HCT116 (cell line): ENCODE measurements at regions not wholly inside any gene's neighbourhood (a gene's known extent, or its start where the extent isn't known, plus 50 kb on each side); places are given as distances from the start of the nearest gene placed in this dataset.

Experiments
- ATAC-seq: fragments of 200-7000 bp; cut with Tn5 transposase; 2 replicates; pipeline ENCODE4 v1.9.1; 2020; ENCODE audit warnings: mild to moderate bottlenecking, moderate library complexity
- BruUV-seq: library from RNA; stranded (reverse); fragments of 400-500 nt; replicated peaks from 2 replicates; lab custom pipeline; 2021; lab: Mats Ljungman, UMichigan
- CTCF ChIA-PET: fragments of 300-600 bp; sonication (Branson Sonifier 250); formaldehyde crosslinking; loops from one replicate; lab custom pipeline; 2021; ENCODE audit warnings: antibody characterized with exemption; lab: Charles Lee
- POLR2A ChIA-PET: fragments of 300-600, 350-600 bp; sonication (Branson Sonifier 250); formaldehyde crosslinking; loops from one replicate; lab custom pipeline; 2021; ENCODE audit warnings: antibody characterized with exemption; lab: Charles Lee
- RAD21 ChIA-PET, 2 experiments: fragments of 300-600 bp; sonication (Branson Sonifier 250); formaldehyde crosslinking; loops; one replicate each; lab custom pipeline; 2023; ENCODE audit warnings: low total read pairs in 2 of 2; ENCODE audit not compliant: uncharacterized antibody in 2 of 2, unreplicated experiment in 2 of 2, low non-redundant PET in 1 of 2; lab: Charles Lee
- DNase-seq: peaks from one replicate; pipeline ENCODE4 v3.0.0-alpha.2; 2010; ENCODE audit warnings: low read depth, low spot score
- H2AFZ ChIP-seq: fragments of 200-600 bp; shearing (Covaris generic), sonication (generic); 2 replicates; pipeline ENCODE4 v1.6.1; 2017; ENCODE audit warnings: low read depth, mixed run types, mixed read lengths, antibody characterized with exemption, low read length; ENCODE audit not compliant: poor library complexity, severe bottlenecking
- H3K27ac ChIP-seq: 2 replicates; pipeline ENCODE4 v1.5.1; 2012; ENCODE audit warnings: low read depth, low read length
- H3K27me3 ChIP-seq: fragments of 200-600 bp; sonication (generic); 2 replicates; pipeline ENCODE4 v1.6.1; 2016; ENCODE audit warnings: mixed run types, low read length, mixed read lengths; ENCODE audit not compliant: insufficient read depth
- H3K36me3 ChIP-seq, 2 experiments: fragments of 200-500 bp in 1 of 2; fragments of 200-600 bp in 1 of 2; sonication (Bioruptor generic) in 1 of 2; sonication (generic) in 1 of 2; 2 replicates each; pipeline versions ENCODE4 v1.5.1 to v1.6.1; 2014 to 2016; ENCODE audit warnings: low read length in 2 of 2, inconsistent platforms in 1 of 2, mixed read lengths in 1 of 2, mixed run types in 1 of 2; ENCODE audit not compliant: insufficient read depth in 2 of 2, control insufficient read depth in 1 of 2
- H3K4me1 ChIP-seq, 2 experiments: fragments of 200-600 bp in 1 of 2; sonication (generic) in 1 of 2; 2 replicates each; pipeline versions ENCODE4 v1.5.1 to v1.6.1; 2012 to 2017; ENCODE audit warnings: low read length in 2 of 2, inconsistent platforms in 1 of 2, mild to moderate bottlenecking in 1 of 2, mixed read lengths in 1 of 2, mixed run types in 1 of 2, moderate library complexity in 1 of 2; ENCODE audit not compliant: insufficient read depth in 2 of 2, control insufficient read depth in 1 of 2
- H3K4me2 ChIP-seq: fragments of 200-600 bp; sonication (generic); 2 replicates; pipeline ENCODE4 v1.6.1; 2017; ENCODE audit warnings: mixed run types, low read length, mixed read lengths
- H3K4me3 ChIP-seq, 2 experiments: fragments of 200-600 bp in 1 of 2; sonication (generic) in 1 of 2; replicated peaks in 1 of 2; 2 replicates each; pipeline ENCODE4 v1.5.1; 2011 to 2016; ENCODE audit warnings: low read length in 2 of 2, control low read depth in 1 of 2, low read depth in 1 of 2, mild to moderate bottlenecking in 1 of 2, mixed read lengths in 1 of 2, mixed run types in 1 of 2
- H3K79me2 ChIP-seq: fragments of 200-600 bp; sonication (generic); 2 replicates; pipeline ENCODE4 v1.6.1; 2017; ENCODE audit warnings: mild to moderate bottlenecking, mixed run types, low read length, moderate library complexity, mixed read lengths; ENCODE audit not compliant: insufficient read depth
- H3K9ac ChIP-seq: fragments of 200-600 bp; sonication (generic); 2 replicates; pipeline ENCODE4 v1.6.1; 2016; ENCODE audit warnings: low read length, mixed read lengths
- H3K9me2 ChIP-seq: fragments of 200-600 bp; sonication (generic), shearing (Covaris generic); 2 replicates; pipeline ENCODE4 v1.6.1; 2017; ENCODE audit warnings: mixed run types, mild to moderate bottlenecking, moderate library complexity; ENCODE audit not compliant: insufficient read depth
- H3K9me3 ChIP-seq, 2 experiments: fragments of 200-500 bp in 1 of 2; fragments of 200-600 bp in 1 of 2; sonication (Bioruptor generic) in 1 of 2; sonication (generic) in 1 of 2; 2 replicates each; pipeline ENCODE4 v1.6.1; 2014 to 2017; ENCODE audit warnings: low read length in 2 of 2, mixed read lengths in 2 of 2, inconsistent platforms in 1 of 2, low read depth in 1 of 2, mild to moderate bottlenecking in 1 of 2, mixed run types in 1 of 2, moderate library complexity in 1 of 2; ENCODE audit not compliant: control insufficient read depth in 1 of 2, insufficient read depth in 1 of 2
- H4K20me1 ChIP-seq: fragments of 200-600 bp; sonication (generic), shearing (Covaris generic); 2 replicates; pipeline ENCODE4 v1.6.1; 2017; ENCODE audit warnings: mixed run types, mild to moderate bottlenecking, moderate library complexity; ENCODE audit not compliant: insufficient read depth
- CBX3 ChIP-seq: IDR thresholded peaks from 2 replicates; pipeline ENCODE4 v1.6.1; 2012; ENCODE audit warnings: low read depth
- CEBPB ChIP-seq: IDR thresholded peaks from 2 replicates; pipeline ENCODE4 v1.6.1; 2012; ENCODE audit warnings: low read depth
- EZH2phosphoT487 ChIP-seq: fragments of 200-600 bp; IDR thresholded peaks from 2 replicates; pipeline ENCODE4 v1.6.1; 2018; ENCODE audit warnings: antibody characterized with exemption, borderline replicate concordance
- REST ChIP-seq: IDR thresholded peaks from 2 replicates; pipeline ENCODE4 v1.6.1; 2012; ENCODE audit warnings: low read depth
- SIN3A ChIP-seq: IDR thresholded peaks from 2 replicates; pipeline ENCODE4 v1.6.1; 2012; ENCODE audit warnings: low read depth
- SP1 ChIP-seq: IDR thresholded peaks from 2 replicates; pipeline ENCODE4 v1.6.1; 2012; ENCODE audit warnings: low read depth
- SRF ChIP-seq: IDR thresholded peaks from 2 replicates; pipeline ENCODE4 v1.6.1; 2012; ENCODE audit warnings: low read depth
- ZBTB33 ChIP-seq: IDR thresholded peaks from 2 replicates; pipeline ENCODE4 v1.6.1; 2011; ENCODE audit warnings: mild to moderate bottlenecking, low read length, moderate library complexity; ENCODE audit not compliant: insufficient replicate concordance; ENCODE audit errors: extremely low read depth
- ZFX ChIP-seq: fragments of 450-650 bp; IDR thresholded peaks from 2 replicates; pipeline ENCODE4 v1.6.1; 2017
- ZNF274 ChIP-seq: fragments of 200-500 bp; sonication (Bioruptor generic); IDR thresholded peaks from 2 replicates; pipeline ENCODE4 v1.6.1; 2014; ENCODE audit warnings: mild to moderate bottlenecking, low read depth, low read length, inconsistent platforms
- intact Hi-C: fragments of 100-400 bp; cut with micrococcal nuclease; formaldehyde crosslinking; loops from 2 replicates; pipeline ENCODE4 v1.10.0; 2022

- intact Hi-C loops, result no loop called here
- CTCF ChIA-PET, result no interaction called here
- no peaks in the 10 kb centered on the region for H3K36me3 ChIP-seq
- H3K27me3 ChIP-seq, result peaks cover 34% of the 10 kb centered on the region; the same call in 1 of the 2 replicates
- no peaks in the 10 kb centered on the region for H3K9me2 ChIP-seq
- DNase-seq (no peak), ATAC-seq (no peak)
- no peak overlapping the region for H3K4me2 ChIP-seq
- H3K27ac ChIP-seq, result no peak overlapping the region
- RAD21 ChIA-PET, result no interaction called here
- H3K9ac ChIP-seq, result no peak overlapping the region
- H3K4me1 ChIP-seq, result no peaks in the 10 kb centered on the region
- no peaks in the 10 kb centered on the region for H3K9me3 ChIP-seq
- no peak overlapping the region for H3K4me3 ChIP-seq
- H2AFZ ChIP-seq, result no peak overlapping the region
- POLR2A ChIA-PET, result no interaction called here
- no TSS peak for BruUV-seq
- TF ChIP-seq CBX3 (no peak), EZH2phosphoT487 (no peak), ZBTB33 (no peak), SRF (no peak), ZNF274 (no peak), REST (no peak), SIN3A (no peak), SP1 (no peak), CEBPB (no peak), ZFX (no peak)
- no peaks in the 10 kb centered on the region for H3K79me2 ChIP-seq
- H4K20me1 ChIP-seq, result no peaks in the 10 kb centered on the region
Observed at GRCh38 chr16:54996186-54996585, 65.5 kb downstream of the IRX5 start.
